KMS-11 (cell line): ENCODE measurements at regions not wholly inside any gene's neighbourhood (a gene's known extent, or its start where the extent isn't known, plus 50 kb on each side); places are given as distances from the start of the nearest gene placed in this dataset.

ENCODE experiments used
- H2AFZ ChIP-seq: fragments of 200-600 bp; sonication (generic); 2 replicates; pipeline ENCODE4 v1.6.1; 2016; ENCODE audit warnings: antibody characterized with exemption, mixed run types, low read depth
- H3K27ac ChIP-seq: fragments of 200-600 bp; sonication (generic); 2 replicates; pipeline ENCODE4 v1.6.1; 2016; ENCODE audit warnings: mild to moderate bottlenecking, mixed run types
- H3K27me3 ChIP-seq: fragments of 200-600 bp; sonication (generic); 2 replicates; pipeline ENCODE4 v1.6.1; 2017; ENCODE audit warnings: mild to moderate bottlenecking, low read depth, mixed run types, moderate library complexity; ENCODE audit not compliant: insufficient read depth
- H3K36me3 ChIP-seq: fragments of 200-600 bp; sonication (generic); 2 replicates; pipeline ENCODE4 v1.6.1; 2017; ENCODE audit warnings: mild to moderate bottlenecking, mixed run types; ENCODE audit not compliant: insufficient read depth
- H3K4me1 ChIP-seq: fragments of 200-600 bp; sonication (generic); 2 replicates; pipeline ENCODE4 v1.6.1; 2016; ENCODE audit warnings: mild to moderate bottlenecking, low read depth, mixed run types; ENCODE audit not compliant: poor library complexity, severe bottlenecking
- H3K4me2 ChIP-seq: fragments of 200-600 bp; sonication (generic); 2 replicates; pipeline ENCODE4 v1.7.0; 2016; ENCODE audit warnings: mild to moderate bottlenecking, mixed run types
- H3K4me3 ChIP-seq: fragments of 200-600 bp; sonication (generic); IDR thresholded peaks from 2 replicates; pipeline ENCODE4 v1.6.1; 2017; ENCODE audit warnings: low read depth, low read length, mixed read lengths; ENCODE audit not compliant: insufficient read depth
- H3K79me2 ChIP-seq: fragments of 200-600 bp; sonication (generic); 2 replicates; pipeline ENCODE4 v1.6.1; 2016; ENCODE audit warnings: low read depth, mixed run types; ENCODE audit not compliant: insufficient read depth
- H3K9ac ChIP-seq: fragments of 200-600 bp; sonication (generic); 2 replicates; pipeline ENCODE4 v1.6.1; 2016; ENCODE audit warnings: mild to moderate bottlenecking, mixed run types
- H4K20me1 ChIP-seq: fragments of 200-600 bp; sonication (generic); 2 replicates; pipeline ENCODE4 v1.6.1; 2016; ENCODE audit warnings: mild to moderate bottlenecking, mixed run types; ENCODE audit not compliant: insufficient read depth
- CTCF ChIP-seq: fragments of 200-600 bp; sonication (generic); conservative IDR thresholded peaks from 2 replicates; pipeline ENCODE4 v1.6.1; 2017; ENCODE audit warnings: low read depth, mild to moderate bottlenecking, antibody characterized with exemption, low read length, moderate library complexity, mixed read lengths

GRCh38 chr5:20655211-20655610 lies 667.2 kb upstream of the CDH18 start:
- Histone ChIP-seq H3K4me2 (no peak overlapping the region), H2AFZ (no peak overlapping the region), H3K4me1 (no peaks in the 10 kb centered on the region), H3K27ac (no peak overlapping the region), H3K27me3 (no peaks in the 10 kb centered on the region), H3K4me3 (no peak overlapping the region), H3K9ac (no peak overlapping the region), H4K20me1 (no peaks in the 10 kb centered on the region), H3K36me3 (no peaks in the 10 kb centered on the region), H3K79me2 (no peaks in the 10 kb centered on the region)
- TF ChIP-seq CTCF, result no peak

DNA sequence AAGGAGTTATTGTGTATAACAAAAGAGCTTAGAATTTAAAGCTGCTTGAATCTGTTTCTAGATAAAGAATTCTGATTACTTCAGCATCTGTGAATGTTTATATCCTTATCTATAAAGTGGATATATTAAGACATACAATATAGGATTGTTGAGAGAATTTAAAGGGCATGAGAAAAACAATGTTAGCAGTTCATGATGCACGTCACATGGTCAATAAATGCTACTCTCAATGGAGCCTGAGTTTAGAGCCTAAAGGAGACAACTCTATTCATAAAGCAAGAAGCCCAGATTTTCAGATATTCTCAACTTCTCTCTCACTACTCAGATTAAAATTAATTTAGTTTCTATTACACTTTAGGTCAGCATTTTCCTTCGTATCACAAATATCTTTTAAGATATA lies 666.7 kb upstream of the CDH18 start:
- TF ChIP-seq CTCF, result no peak
- no peaks in the 10 kb centered on the region for H3K4me1 ChIP-seq
- H3K9ac ChIP-seq, result no peak overlapping the region
- no peaks in the 10 kb centered on the region for H3K79me2 ChIP-seq
- H3K27ac ChIP-seq, result no peak overlapping the region
- H3K36me3 ChIP-seq, result no peaks in the 10 kb centered on the region
- no peak overlapping the region for H3K4me3 ChIP-seq
- H4K20me1 ChIP-seq, result no peaks in the 10 kb centered on the region
- H3K27me3 ChIP-seq, result no peaks in the 10 kb centered on the region
- no peak overlapping the region for H3K4me2 ChIP-seq
- H2AFZ ChIP-seq, result no peak overlapping the region

- no peak for TF ChIP-seq CTCF
- no peak overlapping the region for H3K4me2 ChIP-seq
- no peaks in the 10 kb centered on the region for H3K4me1 ChIP-seq
- H3K79me2 ChIP-seq, result no peaks in the 10 kb centered on the region
- H4K20me1 ChIP-seq, result no peaks in the 10 kb centered on the region
- no peaks in the 10 kb centered on the region for H3K27me3 ChIP-seq
- H3K36me3 ChIP-seq, result no peaks in the 10 kb centered on the region
- H3K27ac ChIP-seq, result no peak overlapping the region
- H2AFZ ChIP-seq, result no peak overlapping the region
- no peak overlapping the region for H3K9ac ChIP-seq
- H3K4me3 ChIP-seq, result no peak overlapping the region
These were observed 666.0 kb upstream of the CDH18 start for GRCh38 chr5:20654033-20654432.

GRCh38 chr5:20649966-20650365 lies 662.0 kb upstream of the CDH18 start:
- no peak overlapping the region for H3K27ac ChIP-seq
- no peak overlapping the region for H3K9ac ChIP-seq
- no peak overlapping the region for H2AFZ ChIP-seq
- TF ChIP-seq CTCF, result no peak
- H3K79me2 ChIP-seq, result no peaks in the 10 kb centered on the region
- no peaks in the 10 kb centered on the region for H3K36me3 ChIP-seq
- no peak overlapping the region for H3K4me2 ChIP-seq
- no peaks in the 10 kb centered on the region for H3K4me1 ChIP-seq
- H3K27me3 ChIP-seq, result no peaks in the 10 kb centered on the region
- H4K20me1 ChIP-seq, result no peaks in the 10 kb centered on the region
- H3K4me3 ChIP-seq, result no peak overlapping the region

- no peaks in the 10 kb centered on the region for H4K20me1 ChIP-seq
These were observed 661.0 kb upstream of the CDH18 start for GRCh38 chr5:20648981-20649380.

More at GRCh38 chr5:20648981-20649380, 661.0 kb upstream of the CDH18 start:
- H3K4me3 ChIP-seq, result no peak overlapping the region
- H3K36me3 ChIP-seq, result no peaks in the 10 kb centered on the region
- H3K4me1 ChIP-seq, result no peaks in the 10 kb centered on the region
- H3K27ac ChIP-seq, result no peak overlapping the region
- H3K9ac ChIP-seq, result no peak overlapping the region
- no peaks in the 10 kb centered on the region for H3K27me3 ChIP-seq
- H3K4me2 ChIP-seq, result no peak overlapping the region
- H2AFZ ChIP-seq, result no peak overlapping the region
- TF ChIP-seq CTCF, result no peak
- H3K79me2 ChIP-seq, result no peaks in the 10 kb centered on the region
